SK-N-MC (cell line): ENCODE measurements at regions not wholly inside any gene's neighbourhood (a gene's known extent, or its start where the extent isn't known, plus 50 kb on each side); places are given as distances from the start of the nearest gene placed in this dataset.

Source experiments
- EZH2 ChIP-seq: fragments of 200-600 bp; sonication (generic); IDR thresholded peaks from one replicate; pipeline ENCODE4 v1.6.1; 2017; ENCODE audit warnings: antibody characterized with exemption
- FOXP2 ChIP-seq: optimal IDR thresholded peaks from 2 replicates; pipeline ENCODE3; 2011; ENCODE audit warnings: mild to moderate bottlenecking, moderate library complexity; ENCODE audit not compliant: insufficient read depth; ENCODE audit errors: extremely low read length, control extremely low read depth
- POLR2AphosphoS5 ChIP-seq: IDR thresholded peaks from 2 replicates; pipeline ENCODE4 v1.6.1; 2012; ENCODE audit warnings: mild to moderate bottlenecking, low read depth, low read length, borderline replicate concordance

DNA sequence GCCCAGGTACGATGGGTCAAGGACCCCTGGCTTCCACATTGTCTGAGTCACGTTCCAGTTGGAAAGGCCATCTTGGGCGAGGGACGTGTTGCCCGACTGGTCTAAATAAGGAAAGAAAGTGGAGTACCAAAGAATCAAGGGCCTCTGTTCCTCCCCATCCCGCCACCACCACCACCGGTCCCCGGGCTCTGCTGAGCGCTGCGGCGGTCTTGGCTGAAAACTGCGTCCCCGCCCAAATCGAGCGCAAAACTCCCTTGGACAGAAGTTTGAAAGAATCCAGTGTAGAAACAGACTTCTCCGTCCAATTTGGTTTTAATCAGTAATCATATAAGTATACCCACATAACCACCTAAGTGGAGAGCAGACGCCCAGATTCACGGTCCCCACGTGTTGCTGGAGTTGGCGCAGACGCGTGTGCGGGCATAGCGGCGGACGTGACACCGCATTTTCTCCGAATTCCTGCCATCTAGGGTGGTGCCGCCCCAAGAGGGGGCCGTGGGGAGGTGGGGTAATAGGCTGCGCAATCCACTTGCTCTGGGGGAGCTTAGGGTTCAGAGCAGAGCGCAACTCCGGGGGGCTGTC is 243.8 kb upstream of the TOPAZ1 start:
- TF ChIP-seq POLR2AphosphoS5 (no peak), EZH2 (no peak), FOXP2 (no peak)
